Effector memory CD4-positive, alpha-beta T cell (primary cell): ENCODE measurements at regions not wholly inside any gene's neighbourhood (a gene's known extent, or its start where the extent isn't known, plus 50 kb on each side); places are given as distances from the start of the nearest gene placed in this dataset.

Experiments used
- DNase-seq, 3 donors: peaks; one replicate each; pipeline ENCODE4 v3.0.0-alpha.2; 2020
- H3K27ac ChIP-seq: 2 replicates; pipeline ENCODE4 v1.7.0; 2013; ENCODE audit warnings: mild to moderate bottlenecking, low read length, moderate library complexity; ENCODE audit not compliant: insufficient read depth, poor library complexity, severe bottlenecking
- H3K27me3 ChIP-seq: replicated peaks from 2 replicates; pipeline ENCODE4 v1.7.0; 2013; ENCODE audit warnings: mild to moderate bottlenecking, low read length; ENCODE audit not compliant: insufficient read depth, control insufficient read depth, poor library complexity, severe bottlenecking
- H3K36me3 ChIP-seq: 2 replicates; pipeline ENCODE4 v1.7.0; 2013; ENCODE audit warnings: mild to moderate bottlenecking, low read length, moderate library complexity; ENCODE audit not compliant: control insufficient read depth, insufficient read depth
- H3K4me1 ChIP-seq: 2 replicates; pipeline ENCODE4 v1.7.0; 2013; ENCODE audit warnings: low read length, mild to moderate bottlenecking; ENCODE audit not compliant: control insufficient read depth, insufficient read depth, poor library complexity, severe bottlenecking
- H3K4me3 ChIP-seq: 2 replicates; pipeline ENCODE4 v1.7.0; 2013; ENCODE audit warnings: low read length, low read depth, mild to moderate bottlenecking; ENCODE audit not compliant: insufficient read depth, poor library complexity, severe bottlenecking
- H3K9me3 ChIP-seq: 2 replicates; pipeline ENCODE4 v1.7.0; 2013; ENCODE audit warnings: mild to moderate bottlenecking, low read length, moderate library complexity; ENCODE audit not compliant: control insufficient read depth

DNA sequence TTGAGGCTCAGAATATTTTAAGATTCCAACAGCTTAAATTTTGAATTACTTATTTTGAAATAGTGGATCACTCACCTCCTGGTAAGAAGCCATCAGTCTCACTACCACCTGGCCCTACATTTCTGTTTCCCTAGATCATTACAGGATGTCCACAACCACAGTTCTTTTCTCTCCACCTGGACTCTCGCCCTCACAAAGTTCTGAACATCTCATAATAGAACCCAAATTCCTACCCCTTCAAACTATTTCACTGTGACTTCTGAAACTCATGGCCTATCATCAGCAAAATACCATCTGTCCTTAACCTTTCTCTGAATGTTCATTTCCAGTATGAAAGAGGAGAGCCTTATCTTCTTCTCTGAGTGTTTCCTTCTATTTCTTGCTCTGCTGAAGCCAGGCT, 299.2 kb upstream of the MGAT5 start:
- no peaks in the 10 kb centered on the region for H3K9me3 ChIP-seq
- no peak for DNase-seq
- H3K4me3 ChIP-seq = no peak overlapping the region
- H3K27ac ChIP-seq = no peak overlapping the region
- no peaks in the 10 kb centered on the region for H3K4me1 ChIP-seq
- no peaks in the 10 kb centered on the region for H3K36me3 ChIP-seq
- no peaks in the 10 kb centered on the region for H3K27me3 ChIP-seq

DNA sequence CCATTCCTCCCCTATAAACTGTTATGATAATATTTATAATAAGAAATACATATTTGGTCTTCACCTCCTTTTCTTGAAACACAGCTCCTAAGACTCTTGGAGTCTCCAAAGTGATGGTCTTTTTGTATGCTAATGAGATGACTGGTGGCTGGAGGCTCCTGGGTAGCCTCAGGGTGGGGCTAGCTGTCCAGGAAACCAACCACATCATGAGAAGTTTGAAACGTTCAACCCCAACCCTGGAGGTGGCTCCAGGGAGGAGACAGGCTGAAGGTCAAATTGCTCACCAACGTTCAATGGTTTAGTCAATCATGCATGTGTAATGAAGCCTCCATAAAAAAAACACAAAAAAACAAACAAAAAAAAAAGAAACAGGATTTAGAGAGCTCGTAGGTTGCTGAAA, 298.7 kb upstream of the MGAT5 start:
- Histone ChIP-seq H3K27ac (no peak overlapping the region), H3K27me3 (no peaks in the 10 kb centered on the region), H3K4me1 (no peaks in the 10 kb centered on the region), H3K9me3 (no peaks in the 10 kb centered on the region), H3K4me3 (no peak overlapping the region), H3K36me3 (no peaks in the 10 kb centered on the region)
- no peak for DNase-seq

DNA sequence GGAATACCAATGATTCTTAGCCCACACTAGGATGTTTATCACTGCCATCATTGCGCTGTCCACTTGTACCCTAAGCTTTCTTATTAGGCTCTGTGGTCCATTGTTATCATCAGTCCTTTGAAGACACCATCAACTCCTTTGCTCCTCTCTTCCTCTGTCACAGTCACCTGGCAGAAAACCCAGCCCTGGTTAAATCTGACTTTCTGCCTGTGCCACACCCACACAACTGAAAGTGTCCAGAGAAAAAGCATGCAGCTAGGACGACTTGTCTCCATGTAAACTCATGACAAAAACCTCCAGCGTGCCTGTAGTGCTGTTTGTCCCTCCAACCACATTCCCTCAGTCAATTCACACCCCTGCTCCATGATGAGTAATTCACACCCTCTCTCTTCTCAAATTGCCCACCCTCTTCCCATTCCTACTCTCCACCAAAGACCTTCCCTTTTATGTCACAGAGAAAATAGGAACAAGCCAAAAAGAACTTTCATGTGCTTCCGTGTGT, 297.4 kb upstream of the MGAT5 start:
- H3K27ac ChIP-seq = no peak overlapping the region
- no peaks in the 10 kb centered on the region for H3K4me1 ChIP-seq
- no peak overlapping the region for H3K4me3 ChIP-seq
- H3K36me3 ChIP-seq = no peaks in the 10 kb centered on the region
- H3K27me3 ChIP-seq = no peaks in the 10 kb centered on the region
- no peak for DNase-seq
- no peaks in the 10 kb centered on the region for H3K9me3 ChIP-seq

DNA sequence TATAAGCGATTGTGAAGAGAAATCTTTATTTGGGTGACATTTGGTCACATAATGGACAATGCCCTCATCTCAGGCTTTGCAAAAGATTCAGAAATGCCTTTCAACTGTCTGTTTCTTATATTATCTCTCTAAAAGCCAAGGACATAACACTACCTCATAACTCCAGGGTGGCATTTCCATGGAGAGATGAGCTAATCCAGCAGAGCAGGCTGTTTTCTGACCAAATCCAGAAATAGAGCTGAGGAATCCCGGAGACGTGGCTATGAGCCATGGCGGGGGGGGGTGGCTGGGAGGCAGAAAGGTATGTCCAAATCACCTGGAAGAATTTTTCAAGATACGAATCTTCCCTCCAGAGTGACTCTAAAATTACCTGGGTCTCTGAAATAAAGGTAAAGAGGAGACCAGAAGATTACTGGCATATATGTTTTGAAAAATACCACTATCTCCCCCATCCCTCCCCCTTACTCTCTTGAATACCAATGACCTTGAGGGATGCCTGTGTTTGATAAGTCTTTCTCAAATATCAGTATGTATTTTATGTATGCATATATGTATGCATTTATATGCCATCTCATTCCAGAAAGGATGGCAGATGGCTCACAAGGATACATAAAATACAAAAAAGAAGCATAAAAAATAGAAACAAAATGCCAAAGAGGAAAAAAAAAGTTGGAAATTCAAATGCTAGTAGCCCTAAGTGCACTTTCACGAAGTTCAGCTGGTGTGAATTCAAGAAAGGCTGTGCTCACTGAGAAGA, 296.0 kb upstream of the MGAT5 start:
- no peak for DNase-seq
- Histone ChIP-seq H3K27me3 (no peaks in the 10 kb centered on the region), H3K27ac (no peak overlapping the region), H3K36me3 (no peaks in the 10 kb centered on the region), H3K4me1 (no peaks in the 10 kb centered on the region), H3K4me3 (no peak overlapping the region), H3K9me3 (no peaks in the 10 kb centered on the region)

DNA sequence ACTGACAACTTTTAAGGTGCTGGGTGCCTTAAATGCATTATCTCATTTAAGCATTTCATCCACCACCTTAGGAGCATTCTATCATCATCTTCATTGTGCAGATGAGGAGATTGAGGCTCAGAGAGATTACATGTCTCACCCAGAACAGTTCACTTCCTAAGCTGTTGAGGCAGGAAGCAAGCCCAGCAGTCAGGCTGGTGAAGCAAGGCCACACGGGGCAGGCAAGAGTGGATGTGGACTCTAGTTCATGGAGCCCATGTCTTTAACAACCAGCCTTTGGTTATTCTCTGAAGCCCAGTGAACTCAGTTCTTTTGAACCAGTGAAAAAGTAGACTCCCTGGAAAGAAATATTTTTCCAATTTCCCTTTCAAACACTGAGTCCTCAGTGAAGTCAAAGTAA, 294.8 kb upstream of the MGAT5 start:
- H3K9me3 ChIP-seq = no peaks in the 10 kb centered on the region
- H3K27ac ChIP-seq = no peak overlapping the region
- no peak for DNase-seq
- H3K36me3 ChIP-seq = no peaks in the 10 kb centered on the region
- H3K27me3 ChIP-seq = no peaks in the 10 kb centered on the region
- H3K4me1 ChIP-seq = no peaks in the 10 kb centered on the region
- no peak overlapping the region for H3K4me3 ChIP-seq

DNA sequence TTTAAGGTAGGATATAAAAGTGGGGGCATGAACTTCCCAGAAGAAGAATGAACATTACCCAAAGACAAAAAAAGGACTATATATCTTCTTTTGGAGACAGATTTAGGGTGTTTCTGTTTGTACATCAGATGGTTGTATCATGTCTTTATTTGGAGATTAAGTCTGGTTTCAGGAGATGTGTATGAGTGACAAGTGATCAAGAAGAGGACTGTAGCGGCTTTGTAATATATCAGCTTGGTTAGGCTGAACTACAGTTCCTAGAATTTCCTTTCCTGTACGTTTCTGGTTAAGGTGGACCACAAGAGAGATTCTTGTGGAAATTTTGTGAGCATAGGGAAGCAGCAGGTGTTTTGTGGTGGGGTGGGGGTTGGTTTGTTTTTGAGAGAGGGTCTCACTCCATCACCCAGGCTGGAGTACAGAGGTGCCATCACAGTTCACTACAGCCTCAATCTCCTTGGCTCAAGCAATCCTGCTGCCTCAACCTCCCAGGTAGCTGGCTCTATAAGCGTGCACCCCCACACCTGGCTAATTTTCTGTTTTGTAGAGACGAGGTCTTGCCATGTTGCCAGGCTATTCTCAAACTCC, 287.1 kb upstream of the MGAT5 start:
- H3K36me3 ChIP-seq = no peaks in the 10 kb centered on the region
- H3K27me3 ChIP-seq = no peaks in the 10 kb centered on the region
- no peak overlapping the region for H3K4me3 ChIP-seq
- no peak overlapping the region for H3K27ac ChIP-seq
- H3K4me1 ChIP-seq = no peaks in the 10 kb centered on the region
- H3K9me3 ChIP-seq = no peaks in the 10 kb centered on the region
- no peak for DNase-seq

DNA sequence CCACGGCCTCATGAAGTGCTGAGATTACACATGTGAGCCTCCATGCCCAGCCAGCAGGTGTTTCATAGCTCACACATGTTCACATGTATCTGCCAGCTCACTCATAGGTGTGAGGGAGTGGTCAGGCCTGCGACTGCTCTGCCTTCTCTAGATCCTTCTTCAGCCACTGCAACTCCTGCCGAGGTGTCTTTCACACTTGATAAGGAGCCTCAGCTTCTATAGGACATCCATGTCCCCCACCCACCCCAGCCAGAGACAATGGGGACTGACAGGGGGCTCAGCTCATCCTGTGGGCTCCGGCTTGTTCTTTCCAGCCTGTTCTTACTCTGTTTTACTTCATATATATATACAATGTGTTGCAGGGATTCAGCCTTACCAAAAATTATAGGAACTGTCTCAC, 286.5 kb upstream of the MGAT5 start:
- Histone ChIP-seq H3K4me1 (no peaks in the 10 kb centered on the region), H3K4me3 (no peak overlapping the region), H3K9me3 (no peaks in the 10 kb centered on the region), H3K36me3 (no peaks in the 10 kb centered on the region), H3K27me3 (no peaks in the 10 kb centered on the region), H3K27ac (no peak overlapping the region)
- DNase-seq = no peak

DNA sequence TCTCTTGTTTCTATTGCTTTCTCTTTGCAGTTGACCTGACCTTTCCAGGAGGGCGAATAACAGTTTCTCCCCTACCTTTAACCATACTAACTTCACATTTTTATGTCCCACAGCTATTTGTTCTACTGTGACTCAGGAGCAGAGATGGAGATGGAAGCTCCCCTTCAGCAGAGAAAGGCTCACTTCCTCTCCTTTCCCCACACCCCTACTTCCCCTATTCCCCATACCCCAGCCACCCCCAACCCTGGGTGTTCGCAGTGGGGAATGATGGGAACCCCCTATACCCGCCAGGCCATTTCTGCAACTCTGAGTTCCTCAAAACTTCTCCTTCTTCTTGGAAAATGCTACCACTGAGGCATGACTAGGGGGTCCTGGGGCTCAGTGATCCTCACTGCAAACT, 285.4 kb upstream of the MGAT5 start:
- no peaks in the 10 kb centered on the region for H3K9me3 ChIP-seq
- H3K36me3 ChIP-seq = no peaks in the 10 kb centered on the region
- no peak overlapping the region for H3K27ac ChIP-seq
- H3K27me3 ChIP-seq = no peaks in the 10 kb centered on the region
- no peak for DNase-seq
- no peaks in the 10 kb centered on the region for H3K4me1 ChIP-seq
- no peak overlapping the region for H3K4me3 ChIP-seq

DNA sequence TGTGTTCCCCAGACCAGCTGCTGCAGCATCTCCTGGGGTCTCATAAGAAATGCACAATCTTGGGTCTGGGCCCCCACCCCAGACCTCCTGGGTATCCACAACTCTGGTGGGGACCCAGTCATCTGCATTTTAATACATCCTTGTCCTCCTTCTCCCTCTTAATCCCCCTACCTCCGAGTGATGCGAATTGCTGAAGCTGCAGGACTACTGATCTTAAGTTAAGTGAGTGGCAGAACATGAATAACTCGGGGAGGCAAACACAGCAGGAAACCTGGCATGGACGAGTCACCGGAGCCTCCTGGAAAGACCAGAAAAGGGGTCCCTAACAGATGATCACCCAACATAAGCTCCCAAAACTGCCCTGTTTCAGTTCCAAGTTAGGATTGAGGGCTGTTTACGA, 283.2 kb upstream of the MGAT5 start:
- H3K9me3 ChIP-seq = no peaks in the 10 kb centered on the region
- H3K4me1 ChIP-seq = no peaks in the 10 kb centered on the region
- no peaks in the 10 kb centered on the region for H3K36me3 ChIP-seq
- H3K27me3 ChIP-seq = no peaks in the 10 kb centered on the region
- H3K27ac ChIP-seq = no peak overlapping the region
- no peak for DNase-seq
- H3K4me3 ChIP-seq = no peak overlapping the region

DNA sequence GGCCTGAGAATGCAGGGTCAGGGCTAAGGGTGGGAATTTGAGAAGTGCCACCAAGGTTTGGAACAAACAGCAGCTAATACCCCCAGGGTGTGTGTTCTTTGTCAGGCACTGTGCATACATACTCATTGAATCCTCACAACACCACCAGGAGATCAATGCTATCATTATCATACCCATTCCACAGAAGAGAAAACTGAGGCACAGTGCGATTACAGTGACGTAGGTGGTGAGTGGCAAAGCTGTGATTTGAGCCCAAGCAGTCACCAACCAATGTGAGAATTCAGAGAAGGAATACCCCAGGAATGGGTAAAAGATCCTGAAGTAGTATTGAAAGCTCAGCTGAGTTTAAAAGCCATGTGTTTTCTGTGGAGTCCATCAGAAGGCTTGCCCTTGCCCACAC, 281.6 kb upstream of the MGAT5 start:
- Histone ChIP-seq H3K36me3 (no peaks in the 10 kb centered on the region), H3K9me3 (no peaks in the 10 kb centered on the region), H3K4me1 (no peaks in the 10 kb centered on the region), H3K4me3 (no peak overlapping the region), H3K27ac (no peak overlapping the region), H3K27me3 (no peaks in the 10 kb centered on the region)
- no peak for DNase-seq
